ENCODE measurements at regions not wholly inside any gene's neighbourhood (a gene's known extent, or its start where the extent isn't known, plus 50 kb on each side); places are given as distances from the start of the nearest gene placed in this dataset.

DNA sequence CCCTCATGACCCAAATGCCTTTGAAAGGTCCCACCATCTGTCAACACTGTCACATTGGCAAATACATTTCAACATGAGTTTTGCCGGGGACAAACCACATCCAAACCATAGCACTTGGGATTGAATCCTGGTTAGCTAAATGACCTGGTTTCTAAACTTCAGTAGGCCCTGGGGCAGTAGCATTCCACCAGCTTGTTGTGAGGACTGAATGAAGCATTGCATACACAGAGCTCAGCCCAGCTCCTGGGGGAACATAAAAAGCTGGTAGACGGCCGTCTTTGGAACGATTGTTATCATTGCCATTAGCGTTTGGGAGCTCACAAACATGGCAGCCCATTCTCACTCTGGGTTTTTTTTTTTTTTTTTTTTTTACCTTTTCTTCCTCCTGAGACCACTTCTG lies 57.5 kb upstream of the CXCR4 start:
- TF ChIP-seq CTCF (IDR thresholded peaks at IDR 0.05; ENCODE audit: insufficient read depth, low read length): no peak
- DNase-seq (ENCODE audit: low read depth): no peak
- no peak overlapping the region for H3K4me3 ChIP-seq (ENCODE audit: low read depth, low read length)

GRCh38 chr2:136173126-136173525 lies 55.2 kb upstream of the CXCR4 start:
- no peak for DNase-seq (ENCODE audit: low read depth)
- TF ChIP-seq CTCF (IDR thresholded peaks at IDR 0.05; ENCODE audit: insufficient read depth, low read length): no peak
- H3K4me3 ChIP-seq (ENCODE audit: low read depth, low read length): no peak overlapping the region

GRCh38 chr2:136171223-136171622 lies 53.3 kb upstream of the CXCR4 start:
- no peak for TF ChIP-seq CTCF (IDR thresholded peaks at IDR 0.05; ENCODE audit: insufficient read depth, low read length)
- H3K4me3 ChIP-seq (ENCODE audit: low read depth, low read length): no peak overlapping the region
- DNase-seq (ENCODE audit: low read depth): no peak

- no peak overlapping the region for H3K4me3 ChIP-seq (ENCODE audit: low read depth, low read length)
- TF ChIP-seq CTCF (IDR thresholded peaks at IDR 0.05; ENCODE audit: insufficient read depth, low read length): no peak
These were observed 50.8 kb upstream of the CXCR4 start for GRCh38 chr2:136168720-136169119.

GRCh38 chr2:136167721-136168475 lies 49.9 kb upstream of the CXCR4 start:
- no peak for DNase-seq (ENCODE audit: low read depth)
- H3K4me3 ChIP-seq (ENCODE audit: low read depth, low read length): no peak overlapping the region
- no peak for TF ChIP-seq CTCF (IDR thresholded peaks at IDR 0.05; ENCODE audit: insufficient read depth, low read length)

More at GRCh38 chr2:136168720-136169119, 50.8 kb upstream of the CXCR4 start:
- DNase-seq (ENCODE audit: low read depth): peak; percentile 2
